ENCODE measurements at regions not wholly inside any gene's neighbourhood (a gene's known extent, or its start where the extent isn't known, plus 50 kb on each side); places are given as distances from the start of the nearest gene placed in this dataset.

DNA sequence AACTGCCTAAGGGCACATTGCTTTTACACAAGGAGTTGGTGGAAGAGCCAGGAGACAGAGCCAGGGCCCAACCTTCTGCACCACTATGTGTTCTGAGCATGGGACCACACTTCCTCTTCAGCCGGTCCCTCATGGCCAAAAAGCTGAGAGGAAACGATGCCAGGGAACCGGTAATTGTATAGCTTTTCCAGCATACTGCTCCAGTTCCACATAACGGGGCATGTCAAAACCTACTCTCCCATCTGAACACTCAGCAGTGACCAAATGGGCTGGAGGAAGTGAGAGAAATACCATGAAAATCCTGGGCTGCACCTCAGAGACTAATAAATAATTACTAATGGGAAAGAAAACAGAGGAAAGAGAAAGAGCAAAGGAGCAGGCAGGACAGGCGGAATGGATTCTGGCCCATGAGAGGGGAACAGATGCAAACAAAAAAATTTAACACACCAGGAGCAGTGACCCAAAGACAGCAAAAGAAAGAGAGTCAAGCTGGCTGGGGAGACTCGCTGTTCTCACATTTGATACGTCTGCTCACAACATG lies 52.0 kb upstream of the BMP2 start:
- Mint-ChIP-seq H3K36me3 (ENCODE audit: low read depth) (no peaks in the 10 kb centered on the region), H3K4me3 (no peak overlapping the region), H3K27ac (no peak overlapping the region), H3K27me3 (ENCODE audit: insufficient read depth) (no peaks in the 10 kb centered on the region; the same call in 1 of the 2 replicates), H3K9me3 (peaks cover 40% of the 10 kb centered on the region), H3K4me1 (ENCODE audit: low read depth) (no peaks in the 10 kb centered on the region)
- TF ChIP-seq, protein P1, sequence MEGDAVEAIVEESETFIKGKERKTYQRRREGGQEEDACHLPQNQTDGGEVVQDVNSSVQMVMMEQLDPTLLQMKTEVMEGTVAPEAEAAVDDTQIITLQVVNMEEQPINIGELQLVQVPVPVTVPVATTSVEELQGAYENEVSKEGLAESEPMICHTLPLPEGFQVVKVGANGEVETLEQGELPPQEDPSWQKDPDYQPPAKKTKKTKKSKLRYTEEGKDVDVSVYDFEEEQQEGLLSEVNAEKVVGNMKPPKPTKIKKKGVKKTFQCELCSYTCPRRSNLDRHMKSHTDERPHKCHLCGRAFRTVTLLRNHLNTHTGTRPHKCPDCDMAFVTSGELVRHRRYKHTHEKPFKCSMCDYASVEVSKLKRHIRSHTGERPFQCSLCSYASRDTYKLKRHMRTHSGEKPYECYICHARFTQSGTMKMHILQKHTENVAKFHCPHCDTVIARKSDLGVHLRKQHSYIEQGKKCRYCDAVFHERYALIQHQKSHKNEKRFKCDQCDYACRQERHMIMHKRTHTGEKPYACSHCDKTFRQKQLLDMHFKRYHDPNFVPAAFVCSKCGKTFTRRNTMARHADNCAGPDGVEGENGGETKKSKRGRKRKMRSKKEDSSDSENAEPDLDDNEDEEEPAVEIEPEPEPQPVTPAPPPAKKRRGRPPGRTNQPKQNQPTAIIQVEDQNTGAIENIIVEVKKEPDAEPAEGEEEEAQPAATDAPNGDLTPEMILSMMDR (IDR thresholded peaks at IDR 0.05), result no peak
- no peak for DNase-seq

- Mint-ChIP-seq H3K27ac (no peak overlapping the region), H3K36me3 (ENCODE audit: low read depth) (no peaks in the 10 kb centered on the region), H3K27me3 (ENCODE audit: insufficient read depth) (no peaks in the 10 kb centered on the region), H3K4me3 (no peak overlapping the region), H3K4me1 (ENCODE audit: low read depth) (no peaks in the 10 kb centered on the region), H3K9me3 (peaks cover 35% of the 10 kb centered on the region)
- TF ChIP-seq, protein P1 (IDR thresholded peaks at IDR 0.05), result no peak
- DNase-seq, result no peak
Observed at GRCh38 chr20:6714279-6714711, 53.2 kb upstream of the BMP2 start.

- TF ChIP-seq, protein P1 (IDR thresholded peaks at IDR 0.05), result no peak
- Mint-ChIP-seq H3K27ac (no peak overlapping the region), H3K4me1 (ENCODE audit: low read depth) (no peaks in the 10 kb centered on the region), H3K36me3 (ENCODE audit: low read depth) (no peaks in the 10 kb centered on the region), H3K27me3 (ENCODE audit: insufficient read depth) (no peaks in the 10 kb centered on the region), H3K4me3 (no peak overlapping the region), H3K9me3 (peaks cover 28% of the 10 kb centered on the region)
- DNase-seq, result no peak
Observed at GRCh38 chr20:6711951-6712649, 55.4 kb upstream of the BMP2 start.

GRCh38 chr20:6709910-6710595 lies 57.4 kb upstream of the BMP2 start:
- H3K4me1 Mint-ChIP-seq (ENCODE audit: low read depth), result no peaks in the 10 kb centered on the region
- TF ChIP-seq, protein P1 (IDR thresholded peaks at IDR 0.05), result no peak
- no peak overlapping the region for H3K27ac Mint-ChIP-seq
- H3K27me3 Mint-ChIP-seq (ENCODE audit: insufficient read depth), result no peaks in the 10 kb centered on the region
- H3K4me3 Mint-ChIP-seq, result no peak overlapping the region
- no peak for DNase-seq
- peaks cover 38% of the 10 kb centered on the region for H3K9me3 Mint-ChIP-seq
- H3K36me3 Mint-ChIP-seq (ENCODE audit: low read depth), result no peaks in the 10 kb centered on the region

DNA sequence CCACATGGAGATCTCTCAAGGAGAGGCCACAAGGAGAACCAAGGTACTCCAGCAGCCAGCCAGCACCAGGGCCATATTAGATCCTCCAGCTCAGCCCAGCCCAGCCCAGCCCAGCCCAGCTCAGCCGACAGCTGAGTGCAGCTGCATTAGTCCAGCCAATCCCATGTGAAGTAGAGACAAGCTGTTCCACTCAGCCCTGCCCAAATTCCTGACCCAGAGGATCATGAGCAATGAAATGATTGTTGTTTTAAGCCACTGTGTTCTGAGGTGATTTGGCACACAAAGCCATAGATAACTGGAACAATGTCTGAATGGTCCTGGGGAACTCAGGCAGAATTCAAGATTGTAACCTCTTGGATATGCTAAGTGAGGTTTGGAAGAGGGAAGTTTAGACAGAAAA lies 59.5 kb upstream of the BMP2 start:
- no peaks in the 10 kb centered on the region for H3K36me3 Mint-ChIP-seq (ENCODE audit: low read depth)
- no peak for DNase-seq
- no peak overlapping the region for H3K4me3 Mint-ChIP-seq
- peaks cover 54% of the 10 kb centered on the region for H3K9me3 Mint-ChIP-seq
- no peak overlapping the region for H3K27ac Mint-ChIP-seq
- H3K27me3 Mint-ChIP-seq (ENCODE audit: insufficient read depth), result no peaks in the 10 kb centered on the region
- no peaks in the 10 kb centered on the region; the same call in 1 of the 2 replicates for H3K4me1 Mint-ChIP-seq (ENCODE audit: low read depth)
- TF ChIP-seq, protein P1 (IDR thresholded peaks at IDR 0.05), result no peak

Measured in HFFc6 (cell line).